ENCODE measurements at regions not wholly inside any gene's neighbourhood (a gene's known extent, or its start where the extent isn't known, plus 50 kb on each side); places are given as distances from the start of the nearest gene placed in this dataset.

GRCh38 chr6:150770637-150771036 is 94.9 kb upstream of the MTHFD1L start:
- Mint-ChIP-seq H3K36me3 (ENCODE audit: low read depth, unreplicated experiment) (peaks cover 11% of the 10 kb centered on the region), H3K27me3 (ENCODE audit: low read depth, unreplicated experiment) (no peaks in the 10 kb centered on the region), H3K9me3 (ENCODE audit: unreplicated experiment) (peaks cover 10% of the 10 kb centered on the region), H3K27ac (ENCODE audit: unreplicated experiment) (no peak overlapping the region), H3K4me3 (ENCODE audit: unreplicated experiment) (no peak overlapping the region), H3K4me1 (ENCODE audit: low read depth, unreplicated experiment) (peaks cover 19% of the 10 kb centered on the region)
- Histone ChIP-seq H3K4me2 (ENCODE audit: low read length) (no peak overlapping the region), H3K4me1 (ENCODE audit: insufficient read depth, low read length) (peaks cover 23% of the 10 kb centered on the region), H3K4me3 (ENCODE audit: insufficient read depth, low read depth, low read length) (no peak overlapping the region), H4K20me1 (ENCODE audit: insufficient read depth, low read length) (no peaks in the 10 kb centered on the region), H3K36me3 (ENCODE audit: insufficient read depth, low read length) (no peaks in the 10 kb centered on the region), H2AFZ (ENCODE audit: low read depth, low read length) (no peak overlapping the region), H3K27me3 (ENCODE audit: insufficient read depth, low read length) (no peaks in the 10 kb centered on the region), H3K79me2 (ENCODE audit: insufficient read depth, low read length) (peaks cover 4% of the 10 kb centered on the region), H3K9me3 (ENCODE audit: insufficient read depth, low read depth, low read length) (no peaks in the 10 kb centered on the region), H3K9ac (ENCODE audit: low read length) (no peak overlapping the region), H3K27ac (ENCODE audit: low read depth, low read length) (no peak overlapping the region)
- TF ChIP-seq EZH2 (IDR thresholded peaks at IDR 0.05; ENCODE audit: insufficient read depth, low read length) (no peak), CTCF (IDR thresholded peaks at IDR 0.05; ENCODE audit: insufficient read depth, low read depth, low read length) (no peak)
- DNase-seq (ENCODE audit: low read depth) (peak; percentile 36), FAIRE-seq (no peak)

- Histone ChIP-seq H3K27ac (ENCODE audit: low read depth, low read length) (no peak overlapping the region), H3K79me2 (ENCODE audit: insufficient read depth, low read length) (no peaks in the 10 kb centered on the region), H3K9ac (ENCODE audit: low read length) (no peak overlapping the region), H4K20me1 (ENCODE audit: insufficient read depth, low read length) (no peaks in the 10 kb centered on the region), H3K4me1 (ENCODE audit: insufficient read depth, low read length) (peaks cover 3% of the 10 kb centered on the region), H3K4me3 (ENCODE audit: insufficient read depth, low read depth, low read length) (no peak overlapping the region), H3K4me2 (ENCODE audit: low read length) (no peak overlapping the region), H3K9me3 (ENCODE audit: insufficient read depth, low read depth, low read length) (no peaks in the 10 kb centered on the region), H3K36me3 (ENCODE audit: insufficient read depth, low read length) (no peaks in the 10 kb centered on the region), H3K27me3 (ENCODE audit: insufficient read depth, low read length) (no peaks in the 10 kb centered on the region), H2AFZ (ENCODE audit: low read depth, low read length) (no peak overlapping the region)
- Mint-ChIP-seq H3K27ac (ENCODE audit: unreplicated experiment) (no peak overlapping the region), H3K4me1 (ENCODE audit: low read depth, unreplicated experiment) (peaks cover 5% of the 10 kb centered on the region), H3K27me3 (ENCODE audit: low read depth, unreplicated experiment) (no peaks in the 10 kb centered on the region), H3K9me3 (ENCODE audit: unreplicated experiment) (peaks cover 10% of the 10 kb centered on the region), H3K36me3 (ENCODE audit: low read depth, unreplicated experiment) (peaks cover 17% of the 10 kb centered on the region), H3K4me3 (ENCODE audit: unreplicated experiment) (no peak overlapping the region)
- TF ChIP-seq CTCF (IDR thresholded peaks at IDR 0.05; ENCODE audit: insufficient read depth, low read depth, low read length) (no peak), EZH2 (IDR thresholded peaks at IDR 0.05; ENCODE audit: insufficient read depth, low read length) (no peak)
- no peak for FAIRE-seq
- DNase-seq (ENCODE audit: low read depth) = no peak
Observed at GRCh38 chr6:150773969-150774368, 91.5 kb upstream of the MTHFD1L start.

GRCh38 chr6:150775415-150776203 is 89.9 kb upstream of the MTHFD1L start:
- Histone ChIP-seq H3K4me2 (ENCODE audit: low read length) (peak overlapping the region; percentile 55), H4K20me1 (ENCODE audit: insufficient read depth, low read length) (no peaks in the 10 kb centered on the region), H3K9ac (ENCODE audit: low read length) (no peak overlapping the region), H3K36me3 (ENCODE audit: insufficient read depth, low read length) (no peaks in the 10 kb centered on the region), H2AFZ (ENCODE audit: low read depth, low read length) (no peak overlapping the region), H3K4me1 (ENCODE audit: insufficient read depth, low read length) (peaks cover 3% of the 10 kb centered on the region), H3K27ac (ENCODE audit: low read depth, low read length) (peak overlapping the region; percentile 17), H3K79me2 (ENCODE audit: insufficient read depth, low read length) (no peaks in the 10 kb centered on the region), H3K9me3 (ENCODE audit: insufficient read depth, low read depth, low read length) (no peaks in the 10 kb centered on the region), H3K27me3 (ENCODE audit: insufficient read depth, low read length) (no peaks in the 10 kb centered on the region), H3K4me3 (ENCODE audit: insufficient read depth, low read depth, low read length) (no peak overlapping the region)
- peak overlapping the region; percentile 73 for H3K27ac Mint-ChIP-seq (ENCODE audit: unreplicated experiment)
- FAIRE-seq (no peak), DNase-seq (ENCODE audit: low read depth) (peak; percentile 63)
- peaks cover 17% of the 10 kb centered on the region for H3K36me3 Mint-ChIP-seq (ENCODE audit: low read depth, unreplicated experiment)
- peaks cover 10% of the 10 kb centered on the region for H3K9me3 Mint-ChIP-seq (ENCODE audit: unreplicated experiment)
- no peaks in the 10 kb centered on the region for H3K27me3 Mint-ChIP-seq (ENCODE audit: low read depth, unreplicated experiment)
- TF ChIP-seq EZH2 (IDR thresholded peaks at IDR 0.05; ENCODE audit: insufficient read depth, low read length) (no peak), CTCF (IDR thresholded peaks at IDR 0.05; ENCODE audit: insufficient read depth, low read depth, low read length) (no peak)
- peaks cover 5% of the 10 kb centered on the region for H3K4me1 Mint-ChIP-seq (ENCODE audit: low read depth, unreplicated experiment)
- no peak overlapping the region for H3K4me3 Mint-ChIP-seq (ENCODE audit: unreplicated experiment)
